OCI-M2 (cell line): ENCODE measurements at regions not wholly inside any gene's neighbourhood (a gene's known extent, or its start where the extent isn't known, plus 50 kb on each side); places are given as distances from the start of the nearest gene placed in this dataset.

Source experiments
- DNase-seq: peaks from one replicate; lab custom pipeline; 2025; ENCODE audit not compliant: unreplicated experiment; lab: John Stamatoyannopoulos, UW

- DNase-seq, result no peak
Measured at GRCh38 chr12:92288561-92288960, 142.9 kb upstream of the BTG1 start.

- DNase-seq, result no peak
Measured at GRCh38 chr12:92278378-92278828, 132.8 kb upstream of the BTG1 start.

GRCh38 chr12:92277795-92278194 lies 132.1 kb upstream of the BTG1 start:
- no peak for DNase-seq

GRCh38 chr12:92276276-92276675 lies 130.6 kb upstream of the BTG1 start:
- DNase-seq, result no peak

GRCh38 chr12:92275443-92276154 lies 130.0 kb upstream of the BTG1 start:
- no peak for DNase-seq

- DNase-seq, result no peak
Measured at GRCh38 chr12:92273076-92273475, 127.4 kb upstream of the BTG1 start.

GRCh38 chr12:92272061-92272964 lies 126.7 kb upstream of the BTG1 start:
- no peak for DNase-seq

GRCh38 chr12:92271341-92271740 lies 125.7 kb upstream of the BTG1 start:
- DNase-seq, result no peak

- DNase-seq, result no peak
Measured at GRCh38 chr12:92270521-92270920, 124.9 kb upstream of the BTG1 start.

- DNase-seq, result no peak
Measured at GRCh38 chr12:92268946-92269345, 123.3 kb upstream of the BTG1 start.

GRCh38 chr12:92261692-92262091 lies 116.0 kb upstream of the BTG1 start:
- DNase-seq, result no peak

GRCh38 chr12:92261071-92261470 lies 115.4 kb upstream of the BTG1 start:
- DNase-seq, result no peak

GRCh38 chr12:92259696-92260251 lies 114.1 kb upstream of the BTG1 start:
- DNase-seq, result no peak

GRCh38 chr12:92259291-92259690 lies 113.6 kb upstream of the BTG1 start:
- no peak for DNase-seq

GRCh38 chr12:92257261-92257660 lies 111.6 kb upstream of the BTG1 start:
- DNase-seq, result no peak

GRCh38 chr12:92255741-92256140 lies 110.1 kb upstream of the BTG1 start:
- no peak for DNase-seq

GRCh38 chr12:92253301-92253700 lies 107.7 kb upstream of the BTG1 start:
- DNase-seq, result no peak

GRCh38 chr12:92248977-92249376 lies 103.3 kb upstream of the BTG1 start:
- DNase-seq, result no peak

GRCh38 chr12:92244036-92244435 lies 98.4 kb upstream of the BTG1 start:
- DNase-seq, result no peak

- no peak for DNase-seq
Measured at GRCh38 chr12:92242907-92243306, 97.3 kb upstream of the BTG1 start.

GRCh38 chr12:92237762-92238523 lies 92.3 kb upstream of the BTG1 start:
- no peak for DNase-seq
